ENCODE measurements at regions not wholly inside any gene's neighbourhood (a gene's known extent, or its start where the extent isn't known, plus 50 kb on each side); places are given as distances from the start of the nearest gene placed in this dataset.

DNA sequence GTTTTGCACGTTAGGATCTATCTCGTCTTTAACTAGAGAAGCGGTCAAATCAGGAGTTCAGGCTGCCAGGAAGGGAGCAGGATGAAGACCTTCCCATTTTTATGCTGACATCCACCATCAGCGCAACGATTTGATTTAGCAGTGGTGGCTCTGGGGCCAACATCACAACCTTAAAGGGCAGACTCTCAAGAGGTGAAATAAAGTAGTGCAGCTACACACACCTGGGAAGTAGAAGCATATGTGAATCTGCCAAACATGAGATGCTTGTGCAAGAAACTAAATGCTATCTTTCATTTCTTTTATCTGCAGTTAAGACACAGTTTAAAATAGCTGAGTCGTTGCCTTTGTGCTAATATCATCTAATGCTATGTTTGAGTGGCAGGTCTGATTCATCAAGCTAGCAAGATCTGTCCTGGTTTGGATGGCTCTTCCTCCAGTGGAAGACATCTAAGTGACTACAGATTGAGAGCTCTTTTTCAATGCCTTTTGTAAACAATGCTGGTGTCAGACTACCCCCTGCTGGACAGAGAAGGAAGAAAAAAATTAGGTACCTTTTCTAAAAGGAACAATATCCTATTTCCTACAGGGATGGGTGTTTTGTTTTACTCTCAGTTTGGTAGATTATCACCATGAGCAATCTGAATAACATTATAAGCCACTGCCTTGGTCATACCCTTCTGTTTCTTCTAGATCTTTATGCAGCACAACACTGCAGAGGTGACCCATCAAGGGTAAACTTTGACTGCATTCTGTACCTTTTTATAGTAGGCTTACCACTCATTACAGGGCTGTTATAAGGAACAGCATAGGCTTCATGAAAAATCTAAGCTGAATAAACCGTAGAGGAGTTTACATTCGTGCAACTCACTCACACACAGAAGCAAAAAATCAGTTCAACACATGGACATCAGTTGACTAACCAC, 171.6 kb upstream of the FBXL4 start:
- Histone ChIP-seq H3K36me3 (no peaks in the 10 kb centered on the region), H3K27me3 (peaks cover 0 to 8% of the 10 kb centered on the region in 2 donors), H3K4me3 (no peak overlapping the region), H3K9me3 (no peaks in the 10 kb centered on the region), H3K4me1 (no peaks in the 10 kb centered on the region), H3K27ac (no peak overlapping the region)
- DNase-seq (ENCODE audit: low spot score in 2 of 2) = no peak
- TF ChIP-seq, protein P1, sequence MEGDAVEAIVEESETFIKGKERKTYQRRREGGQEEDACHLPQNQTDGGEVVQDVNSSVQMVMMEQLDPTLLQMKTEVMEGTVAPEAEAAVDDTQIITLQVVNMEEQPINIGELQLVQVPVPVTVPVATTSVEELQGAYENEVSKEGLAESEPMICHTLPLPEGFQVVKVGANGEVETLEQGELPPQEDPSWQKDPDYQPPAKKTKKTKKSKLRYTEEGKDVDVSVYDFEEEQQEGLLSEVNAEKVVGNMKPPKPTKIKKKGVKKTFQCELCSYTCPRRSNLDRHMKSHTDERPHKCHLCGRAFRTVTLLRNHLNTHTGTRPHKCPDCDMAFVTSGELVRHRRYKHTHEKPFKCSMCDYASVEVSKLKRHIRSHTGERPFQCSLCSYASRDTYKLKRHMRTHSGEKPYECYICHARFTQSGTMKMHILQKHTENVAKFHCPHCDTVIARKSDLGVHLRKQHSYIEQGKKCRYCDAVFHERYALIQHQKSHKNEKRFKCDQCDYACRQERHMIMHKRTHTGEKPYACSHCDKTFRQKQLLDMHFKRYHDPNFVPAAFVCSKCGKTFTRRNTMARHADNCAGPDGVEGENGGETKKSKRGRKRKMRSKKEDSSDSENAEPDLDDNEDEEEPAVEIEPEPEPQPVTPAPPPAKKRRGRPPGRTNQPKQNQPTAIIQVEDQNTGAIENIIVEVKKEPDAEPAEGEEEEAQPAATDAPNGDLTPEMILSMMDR (IDR thresholded peaks at IDR 0.05) = peak; percentile 27 to 58 (median 49)
- no peak for TF ChIP-seq POLR2AphosphoS5 (IDR thresholded peaks at IDR 0.05)
- intact Hi-C loops (cut with DNase I; ENCODE audit: low total_unique reads) = no loop called here

DNA sequence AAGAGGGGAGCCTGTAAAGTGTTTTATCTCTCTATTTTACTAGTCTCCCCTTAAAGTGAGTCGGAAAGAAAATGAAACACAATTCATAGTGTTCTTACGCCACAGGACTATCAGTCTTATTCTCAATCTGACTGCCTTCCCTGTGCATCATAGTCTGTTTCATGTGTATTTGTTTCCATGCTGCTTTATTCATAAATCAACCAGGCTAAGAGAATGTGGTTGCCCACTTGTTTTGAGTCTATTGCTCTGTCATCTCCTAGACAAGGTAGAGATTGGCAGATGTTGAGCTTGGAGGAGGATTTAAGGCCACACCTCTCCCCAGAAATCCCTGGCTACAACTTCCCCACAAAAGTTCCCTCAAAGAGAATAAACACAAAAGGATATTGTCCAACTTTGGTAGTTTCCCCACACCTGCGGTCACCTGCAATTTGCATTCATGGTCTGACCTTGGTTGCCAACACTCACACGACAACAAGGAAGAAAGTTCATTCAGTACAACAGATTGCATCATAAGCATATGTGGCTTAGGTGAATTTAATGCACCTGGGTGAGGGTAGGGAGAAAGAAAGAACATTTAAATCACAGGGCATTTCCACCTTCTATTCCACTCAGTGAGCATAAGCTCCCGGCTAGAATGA, 167.1 kb upstream of the FBXL4 start:
- no peak overlapping the region for H3K27ac ChIP-seq
- no peak overlapping the region for H3K4me3 ChIP-seq
- H3K27me3 ChIP-seq = peaks cover 0 to 6% of the 10 kb centered on the region in 2 donors
- H3K9me3 ChIP-seq = no peaks in the 10 kb centered on the region
- H3K36me3 ChIP-seq = no peaks in the 10 kb centered on the region
- TF ChIP-seq, protein P1 (IDR thresholded peaks at IDR 0.05) = no peak
- TF ChIP-seq POLR2AphosphoS5 (IDR thresholded peaks at IDR 0.05) = no peak
- no peak for TF ChIP-seq POLR2A (IDR thresholded peaks at IDR 0.05)
- peak in 1 of 2 donors; percentile 60 for DNase-seq (ENCODE audit: low spot score in 2 of 2)
- intact Hi-C loops (cut with DNase I; ENCODE audit: low total_unique reads) = loop anchor here (2.0 kb wide), 1 partner anchor 48 kb away; no protein-coding TSS in a partner anchor
- no peaks in the 10 kb centered on the region for H3K4me1 ChIP-seq

DNA sequence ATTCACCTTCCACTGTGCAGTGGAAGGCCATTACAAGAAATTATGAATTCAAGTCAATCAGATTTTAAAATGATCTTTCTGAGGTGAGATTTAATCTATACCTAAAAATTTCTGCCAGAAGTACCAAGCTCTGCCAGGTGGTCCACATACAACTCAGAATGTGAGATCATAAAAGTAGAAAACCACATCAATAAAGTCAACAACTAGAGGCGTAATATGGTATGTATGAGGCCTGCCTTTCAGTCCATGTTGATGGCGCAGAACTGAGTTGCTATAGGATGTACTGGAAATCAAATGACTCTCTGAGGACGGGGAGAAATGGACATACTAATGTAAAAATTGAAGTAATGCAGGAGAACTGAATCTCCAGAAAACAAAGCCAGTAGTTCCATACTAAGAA, 163.8 kb upstream of the FBXL4 start:
- no peak for DNase-seq (ENCODE audit: low spot score in 2 of 2)
- Histone ChIP-seq H3K36me3 (no peaks in the 10 kb centered on the region), H3K4me1 (no peaks in the 10 kb centered on the region), H3K9me3 (no peaks in the 10 kb centered on the region), H3K4me3 (no peak overlapping the region), H3K27me3 (peaks cover 0 to 3% of the 10 kb centered on the region in 2 donors), H3K27ac (no peak overlapping the region)
- TF ChIP-seq POLR2AphosphoS5 (IDR thresholded peaks at IDR 0.05) (no peak), POLR2A (IDR thresholded peaks at IDR 0.05) (no peak)
- TF ChIP-seq, protein P1 (IDR thresholded peaks at IDR 0.05) = no peak
- intact Hi-C loops (cut with DNase I; ENCODE audit: low total_unique reads) = no loop called here

DNA sequence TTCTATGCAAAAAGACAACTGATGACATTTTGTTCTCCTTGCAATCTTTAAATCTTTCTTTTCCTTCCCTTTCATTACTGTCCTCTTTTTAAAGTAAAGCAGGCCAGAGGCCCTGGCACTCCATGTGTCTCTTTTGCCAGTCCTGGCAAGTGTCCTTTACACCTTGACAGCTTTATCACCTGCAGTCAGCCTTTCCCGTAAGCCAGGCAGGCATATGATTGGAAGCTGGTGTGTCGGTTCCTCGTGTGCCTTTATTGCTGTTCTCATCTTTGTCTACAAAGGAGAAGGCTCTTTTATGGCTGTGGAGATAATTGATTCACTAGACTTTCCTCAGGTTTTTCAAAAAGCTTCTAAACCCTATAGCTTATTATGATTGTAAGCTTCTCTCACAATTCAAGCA, 162.3 kb upstream of the FBXL4 start:
- Histone ChIP-seq H3K27me3 (peaks cover 0 to 3% of the 10 kb centered on the region in 2 donors), H3K36me3 (no peaks in the 10 kb centered on the region), H3K27ac (no peak overlapping the region), H3K4me1 (no peaks in the 10 kb centered on the region), H3K4me3 (no peak overlapping the region), H3K9me3 (no peaks in the 10 kb centered on the region)
- no peak for TF ChIP-seq POLR2AphosphoS5 (IDR thresholded peaks at IDR 0.05)
- intact Hi-C loops (cut with DNase I; ENCODE audit: low total_unique reads) = no loop called here
- DNase-seq (ENCODE audit: low spot score in 2 of 2) = no peak

DNA sequence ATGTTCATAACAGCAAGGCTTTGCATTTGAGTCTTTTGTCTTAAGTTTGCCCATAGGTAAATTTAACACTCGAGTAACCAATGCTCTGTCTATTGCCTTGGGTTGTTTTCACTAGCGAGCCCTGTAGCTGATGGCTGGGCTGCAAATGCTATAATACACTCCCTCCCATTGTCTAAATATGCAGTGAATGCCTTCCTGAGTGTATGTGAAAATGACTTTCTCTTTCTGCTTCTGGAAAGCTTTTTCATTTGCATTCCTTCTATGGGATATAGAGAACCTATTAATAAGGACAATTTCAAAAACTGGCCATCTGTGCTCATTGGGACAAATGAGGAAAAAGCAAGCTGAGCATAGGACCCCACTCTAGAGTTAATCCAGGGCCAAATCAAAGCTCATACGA, 156.5 kb upstream of the FBXL4 start:
- Histone ChIP-seq H3K4me3 (no peak overlapping the region), H3K4me1 (no peaks in the 10 kb centered on the region), H3K27ac (no peak overlapping the region), H3K36me3 (no peaks in the 10 kb centered on the region), H3K27me3 (peaks cover 0 to 6% of the 10 kb centered on the region in 2 donors), H3K9me3 (no peaks in the 10 kb centered on the region)
- DNase-seq (ENCODE audit: low spot score in 2 of 2) = no peak
- intact Hi-C loops (cut with DNase I; ENCODE audit: low total_unique reads) = no loop called here
- no peak for TF ChIP-seq POLR2A (IDR thresholded peaks at IDR 0.05)

DNA sequence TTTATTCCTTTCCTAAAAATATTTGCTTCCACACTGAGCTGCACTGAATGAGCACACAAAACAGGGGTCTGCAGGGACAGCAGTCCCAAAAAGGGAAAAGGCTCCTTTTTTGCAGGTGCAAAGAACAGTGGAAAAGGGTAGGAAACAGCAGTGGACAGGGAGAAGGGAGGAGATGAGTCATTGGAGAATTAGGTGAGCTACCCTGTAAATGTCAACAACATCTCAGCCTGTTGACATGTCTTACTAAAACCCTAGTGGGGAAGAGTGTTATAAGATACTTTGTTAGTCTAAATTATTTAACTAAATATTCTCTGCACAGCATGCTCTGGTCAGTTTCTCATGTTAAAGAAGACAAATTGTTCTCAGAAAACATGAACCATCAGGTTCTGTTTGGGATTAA, 151.5 kb upstream of the FBXL4 start:
- peaks cover 0 to 7% of the 10 kb centered on the region in 2 donors for H3K27me3 ChIP-seq
- no peak overlapping the region for H3K4me3 ChIP-seq
- H3K4me1 ChIP-seq = no peaks in the 10 kb centered on the region
- no peak for DNase-seq (ENCODE audit: low spot score in 2 of 2)
- H3K9me3 ChIP-seq = no peaks in the 10 kb centered on the region
- H3K36me3 ChIP-seq = no peaks in the 10 kb centered on the region
- no peak overlapping the region for H3K27ac ChIP-seq
- intact Hi-C loops (cut with DNase I; ENCODE audit: low total_unique reads) = no loop called here
- TF ChIP-seq, protein P1 (IDR thresholded peaks at IDR 0.05) = no peak
- TF ChIP-seq POLR2AphosphoS5 (IDR thresholded peaks at IDR 0.05) = no peak
- TF ChIP-seq POLR2A (IDR thresholded peaks at IDR 0.05) = no peak

All from breast epithelium (tissue), 4 donors.